ENCODE measurements at regions not wholly inside any gene's neighbourhood (a gene's known extent, or its start where the extent isn't known, plus 50 kb on each side); places are given as distances from the start of the nearest gene placed in this dataset.

- Histone ChIP-seq H3K36me3 (no peaks in the 10 kb centered on the region), H3K27me3 (peaks cover 0 to 11% (median 0%) of the 10 kb centered on the region in 4 donors), H3K9me3 (no peaks in the 10 kb centered on the region), H3K4me3 (no peak overlapping the region), H3K4me1 (peaks cover 0 to 12% (median 0%) of the 10 kb centered on the region in 4 donors), H3K27ac (replicated peaks in 1 of 4) (no peak overlapping the region)
- TF ChIP-seq POLR2A (IDR thresholded peaks at IDR 0.05; ENCODE audit: low read depth) (no peak), CTCF (IDR thresholded peaks at IDR 0.05) (peak in 1 of 3 experiments; percentile 19), POLR2AphosphoS5 (IDR thresholded peaks at IDR 0.05) (no peak), EP300 (IDR thresholded peaks at IDR 0.05) (no peak)
- 93% methylated on average over 5 of the region's 5 CpGs for WGBS
- intact Hi-C loops (cut with DNase I) = no loop called here
- no peak for DNase-seq (ENCODE audit: extremely low spot score)
Observed at GRCh38 chr9:95736370-95736769, 139.1 kb upstream of the ERCC6L2 start.

GRCh38 chr9:95735701-95736100 lies 139.8 kb upstream of the ERCC6L2 start:
- H3K4me1 ChIP-seq = peaks cover 0 to 12% (median 0%) of the 10 kb centered on the region in 4 donors

GRCh38 chr9:95733741-95734666 lies 141.5 kb upstream of the ERCC6L2 start:
- no peak for TF ChIP-seq POLR2A (IDR thresholded peaks at IDR 0.05; ENCODE audit: low read depth)
- TF ChIP-seq CTCF (IDR thresholded peaks at IDR 0.05) = no peak
- TF ChIP-seq EP300 (IDR thresholded peaks at IDR 0.05) = no peak
- TF ChIP-seq POLR2AphosphoS5 (IDR thresholded peaks at IDR 0.05) = no peak
- DNase-seq (ENCODE audit: extremely low spot score) = no peak
- Histone ChIP-seq H3K27ac (replicated peaks in 1 of 4) (peak overlapping the region in 1 of 4 donors; percentile 5), H3K4me1 (peaks cover 0 to 12% (median 0%) of the 10 kb centered on the region in 4 donors), H3K36me3 (no peaks in the 10 kb centered on the region), H3K4me3 (no peak overlapping the region), H3K27me3 (peaks cover 0 to 11% (median 0%) of the 10 kb centered on the region in 4 donors), H3K9me3 (peaks cover 0 to 3% (median 0%) of the 10 kb centered on the region in 4 donors)
- intact Hi-C loops (cut with DNase I) = no loop called here
- WGBS = 82% methylated on average over 12 of the region's 12 CpGs

More at GRCh38 chr9:95735701-95736100, 139.8 kb upstream of the ERCC6L2 start:
- Histone ChIP-seq H3K27me3 (peaks cover 0 to 11% (median 0%) of the 10 kb centered on the region in 4 donors), H3K36me3 (no peaks in the 10 kb centered on the region), H3K4me3 (no peak overlapping the region), H3K9me3 (no peaks in the 10 kb centered on the region), H3K27ac (replicated peaks in 1 of 4) (no peak overlapping the region)
- intact Hi-C loops (cut with DNase I) = no loop called here
- DNase-seq (ENCODE audit: extremely low spot score) = no peak
- 93% methylated on average over 1 of the region's 1 CpG for WGBS
- TF ChIP-seq CTCF (IDR thresholded peaks at IDR 0.05) = no peak
- TF ChIP-seq EP300 (IDR thresholded peaks at IDR 0.05) = no peak
- TF ChIP-seq POLR2A (IDR thresholded peaks at IDR 0.05; ENCODE audit: low read depth) = no peak
- no peak for TF ChIP-seq POLR2AphosphoS5 (IDR thresholded peaks at IDR 0.05)

GRCh38 chr9:95732802-95733688 lies 142.4 kb upstream of the ERCC6L2 start:
- no peak overlapping the region for H3K4me3 ChIP-seq
- intact Hi-C loops (cut with DNase I) = no loop called here
- H3K27ac ChIP-seq (replicated peaks in 1 of 4) = peak overlapping the region in 2 of 4 donors; percentile 5 to 15
- TF ChIP-seq POLR2AphosphoS5 (IDR thresholded peaks at IDR 0.05) (no peak), EP300 (IDR thresholded peaks at IDR 0.05) (no peak), POLR2A (IDR thresholded peaks at IDR 0.05; ENCODE audit: low read depth) (no peak), CTCF (IDR thresholded peaks at IDR 0.05) (no peak)
- 59% methylated on average over 6 of the region's 6 CpGs for WGBS
- no peaks in the 10 kb centered on the region for H3K36me3 ChIP-seq
- peaks cover 0 to 3% (median 0%) of the 10 kb centered on the region in 4 donors for H3K9me3 ChIP-seq
- peaks cover 0 to 12% (median 0%) of the 10 kb centered on the region in 4 donors for H3K4me1 ChIP-seq
- H3K27me3 ChIP-seq = peaks cover 0 to 6% (median 0%) of the 10 kb centered on the region in 4 donors
- DNase-seq (ENCODE audit: extremely low spot score) = no peak
